ENCODE measurements at regions not wholly inside any gene's neighbourhood (a gene's known extent, or its start where the extent isn't known, plus 50 kb on each side); places are given as distances from the start of the nearest gene placed in this dataset.

DNA sequence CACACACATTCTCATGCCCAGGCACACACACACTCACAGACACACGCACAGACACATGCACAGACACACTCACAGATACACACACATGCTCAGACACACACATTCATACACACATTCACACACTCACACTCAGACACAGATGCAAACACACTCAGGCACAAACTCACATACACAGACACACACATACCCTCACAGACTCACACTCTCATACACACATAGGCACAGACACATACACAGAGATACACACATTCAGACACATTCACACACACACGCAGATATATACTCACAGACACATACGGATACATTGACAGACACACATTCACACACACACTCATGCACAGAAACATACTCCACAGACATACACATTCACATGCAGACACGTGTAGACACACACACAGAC lies 89.6 kb downstream of the RBFOX3 start (continued):
- TF ChIP-seq MED8 (CRISPR knock-in tag; IDR thresholded peaks at IDR 0.05; ENCODE audit: insufficient replicate concordance) (no peak), SRY (CRISPR knock-in tag; IDR thresholded peaks at IDR 0.05) (no peak), ZNF589 (CRISPR knock-in tag; conservative IDR thresholded peaks at IDR 0.05) (no peak), TCF7 (IDR thresholded peaks at IDR 0.05; ENCODE audit: low read depth) (no peak), MIXL1 (CRISPR knock-in tag; IDR thresholded peaks at IDR 0.05) (no peak), ZNF780A (CRISPR knock-in tag; IDR thresholded peaks at IDR 0.05) (no peak), HNRNPUL1 (IDR thresholded peaks at IDR 0.05; ENCODE audit: low read depth, low read length) (no peak), RELA (CRISPR knock-in tag; IDR thresholded peaks at IDR 0.05) (no peak), MLLT10 (CRISPR knock-in tag; IDR thresholded peaks at IDR 0.05) (no peak), NR1H2 (CRISPR knock-in tag; IDR thresholded peaks at IDR 0.05; ENCODE audit: borderline replicate concordance, low read depth) (no peak), PITX1 (CRISPR knock-in tag; IDR thresholded peaks at IDR 0.05) (no peak), ZNF619 (CRISPR knock-in tag; IDR thresholded peaks at IDR 0.05) (no peak), MXD4 (CRISPR knock-in tag; IDR thresholded peaks at IDR 0.05) (no peak), ZNF335 (CRISPR knock-in tag; IDR thresholded peaks at IDR 0.05) (no peak), CENPT (CRISPR knock-in tag; IDR thresholded peaks at IDR 0.05; ENCODE audit: low read depth) (no peak), ZNF567 (CRISPR knock-in tag; IDR thresholded peaks at IDR 0.05; ENCODE audit: borderline replicate concordance) (no peak), NRL (CRISPR knock-in tag; IDR thresholded peaks at IDR 0.05; ENCODE audit: borderline replicate concordance) (no peak), KAT7 (CRISPR knock-in tag; IDR thresholded peaks at IDR 0.05; ENCODE audit: borderline replicate concordance) (no peak), HIVEP1 (CRISPR knock-in tag; IDR thresholded peaks at IDR 0.05) (no peak), MAFK (conservative IDR thresholded peaks at IDR 0.05 in 1 of 2, IDR thresholded peaks at IDR 0.05 in 1 of 2; ENCODE audit: low read length in 2 of 2) (no peak)
- TF ChIP-seq, protein P1, sequence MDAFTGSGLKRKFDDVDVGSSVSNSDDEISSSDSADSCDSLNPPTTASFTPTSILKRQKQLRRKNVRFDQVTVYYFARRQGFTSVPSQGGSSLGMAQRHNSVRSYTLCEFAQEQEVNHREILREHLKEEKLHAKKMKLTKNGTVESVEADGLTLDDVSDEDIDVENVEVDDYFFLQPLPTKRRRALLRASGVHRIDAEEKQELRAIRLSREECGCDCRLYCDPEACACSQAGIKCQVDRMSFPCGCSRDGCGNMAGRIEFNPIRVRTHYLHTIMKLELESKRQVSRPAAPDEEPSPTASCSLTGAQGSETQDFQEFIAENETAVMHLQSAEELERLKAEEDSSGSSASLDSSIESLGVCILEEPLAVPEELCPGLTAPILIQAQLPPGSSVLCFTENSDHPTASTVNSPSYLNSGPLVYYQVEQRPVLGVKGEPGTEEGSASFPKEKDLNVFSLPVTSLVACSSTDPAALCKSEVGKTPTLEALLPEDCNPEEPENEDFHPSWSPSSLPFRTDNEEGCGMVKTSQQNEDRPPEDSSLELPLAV (CRISPR knock-in tag; conservative IDR thresholded peaks at IDR 0.05; ENCODE audit: low read depth), result no peak
- TF ChIP-seq, protein P2, sequence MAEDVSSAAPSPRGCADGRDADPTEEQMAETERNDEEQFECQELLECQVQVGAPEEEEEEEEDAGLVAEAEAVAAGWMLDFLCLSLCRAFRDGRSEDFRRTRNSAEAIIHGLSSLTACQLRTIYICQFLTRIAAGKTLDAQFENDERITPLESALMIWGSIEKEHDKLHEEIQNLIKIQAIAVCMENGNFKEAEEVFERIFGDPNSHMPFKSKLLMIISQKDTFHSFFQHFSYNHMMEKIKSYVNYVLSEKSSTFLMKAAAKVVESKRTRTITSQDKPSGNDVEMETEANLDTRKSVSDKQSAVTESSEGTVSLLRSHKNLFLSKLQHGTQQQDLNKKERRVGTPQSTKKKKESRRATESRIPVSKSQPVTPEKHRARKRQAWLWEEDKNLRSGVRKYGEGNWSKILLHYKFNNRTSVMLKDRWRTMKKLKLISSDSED (CRISPR knock-in tag; IDR thresholded peaks at IDR 0.05), result no peak
- TF ChIP-seq, protein P3, sequence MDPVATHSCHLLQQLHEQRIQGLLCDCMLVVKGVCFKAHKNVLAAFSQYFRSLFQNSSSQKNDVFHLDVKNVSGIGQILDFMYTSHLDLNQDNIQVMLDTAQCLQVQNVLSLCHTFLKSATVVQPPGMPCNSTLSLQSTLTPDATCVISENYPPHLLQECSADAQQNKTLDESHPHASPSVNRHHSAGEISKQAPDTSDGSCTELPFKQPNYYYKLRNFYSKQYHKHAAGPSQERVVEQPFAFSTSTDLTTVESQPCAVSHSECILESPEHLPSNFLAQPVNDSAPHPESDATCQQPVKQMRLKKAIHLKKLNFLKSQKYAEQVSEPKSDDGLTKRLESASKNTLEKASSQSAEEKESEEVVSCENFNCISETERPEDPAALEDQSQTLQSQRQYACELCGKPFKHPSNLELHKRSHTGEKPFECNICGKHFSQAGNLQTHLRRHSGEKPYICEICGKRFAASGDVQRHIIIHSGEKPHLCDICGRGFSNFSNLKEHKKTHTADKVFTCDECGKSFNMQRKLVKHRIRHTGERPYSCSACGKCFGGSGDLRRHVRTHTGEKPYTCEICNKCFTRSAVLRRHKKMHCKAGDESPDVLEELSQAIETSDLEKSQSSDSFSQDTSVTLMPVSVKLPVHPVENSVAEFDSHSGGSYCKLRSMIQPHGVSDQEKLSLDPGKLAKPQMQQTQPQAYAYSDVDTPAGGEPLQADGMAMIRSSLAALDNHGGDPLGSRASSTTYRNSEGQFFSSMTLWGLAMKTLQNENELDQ (CRISPR knock-in tag; IDR thresholded peaks at IDR 0.05; ENCODE audit: borderline replicate concordance), result no peak
- TF ChIP-seq, protein P4, sequence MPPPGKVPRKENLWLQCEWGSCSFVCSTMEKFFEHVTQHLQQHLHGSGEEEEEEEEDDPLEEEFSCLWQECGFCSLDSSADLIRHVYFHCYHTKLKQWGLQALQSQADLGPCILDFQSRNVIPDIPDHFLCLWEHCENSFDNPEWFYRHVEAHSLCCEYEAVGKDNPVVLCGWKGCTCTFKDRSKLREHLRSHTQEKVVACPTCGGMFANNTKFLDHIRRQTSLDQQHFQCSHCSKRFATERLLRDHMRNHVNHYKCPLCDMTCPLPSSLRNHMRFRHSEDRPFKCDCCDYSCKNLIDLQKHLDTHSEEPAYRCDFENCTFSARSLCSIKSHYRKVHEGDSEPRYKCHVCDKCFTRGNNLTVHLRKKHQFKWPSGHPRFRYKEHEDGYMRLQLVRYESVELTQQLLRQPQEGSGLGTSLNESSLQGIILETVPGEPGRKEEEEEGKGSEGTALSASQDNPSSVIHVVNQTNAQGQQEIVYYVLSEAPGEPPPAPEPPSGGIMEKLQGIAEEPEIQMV (CRISPR knock-in tag; IDR thresholded peaks at IDR 0.05; ENCODE audit: low read depth), result no peak

Data from HepG2 (cell line).